HEK293 (cell line): ENCODE measurements at regions not wholly inside any gene's neighbourhood (a gene's known extent, or its start where the extent isn't known, plus 50 kb on each side); places are given as distances from the start of the nearest gene placed in this dataset.

ENCODE experiments used
- CTCF ChIA-PET: fragments of 350-600 bp; formaldehyde crosslinking; extraction: SDS; loops from one replicate; lab custom pipeline; 2021; ENCODE audit warnings: antibody characterized with exemption; lab: Yijun Ruan, JAX
- POLR2A ChIA-PET: fragments of 300-600 bp; formaldehyde crosslinking; extraction: SDS; loops from one replicate; lab custom pipeline; 2020; ENCODE audit warnings: antibody characterized with exemption, inconsistent platforms; lab: Yijun Ruan, JAX
- H3K27ac ChIP-seq: fragments of 200-500 bp; sonication (Bioruptor generic); 2 replicates; pipeline ENCODE4 v1.5.1; 2014; ENCODE audit warnings: low read depth, low read length, control low read depth, inconsistent platforms; ENCODE audit errors: extremely low read depth
- H3K36me3 ChIP-seq, 2 experiments: fragments of 200-500 bp in 1 of 2; sonication (Bioruptor generic) in 1 of 2; 1 replicate in 1 of 2; 2 replicates in 1 of 2; pipeline ENCODE4 v1.5.1; 2014 to 2017; ENCODE audit warnings: inconsistent platforms in 2 of 2, low read length in 2 of 2; ENCODE audit not compliant: control insufficient read depth in 2 of 2, insufficient read depth in 1 of 2
- H3K4me1 ChIP-seq: fragments of 200-500 bp; sonication (Bioruptor generic); 2 replicates; pipeline ENCODE4 v1.5.1; 2014; ENCODE audit warnings: mild to moderate bottlenecking, low read length, inconsistent platforms; ENCODE audit not compliant: control insufficient read depth, insufficient read depth
- H3K4me3 ChIP-seq: 2 replicates; pipeline ENCODE4 v1.5.1; 2011; ENCODE audit warnings: low read depth, mild to moderate bottlenecking, control low read depth, low read length, moderate library complexity
- H3K9me3 ChIP-seq: fragments of 200-500 bp; sonication (Bioruptor generic); 2 replicates; pipeline ENCODE4 v1.5.1; 2014; ENCODE audit warnings: low read depth, low read length, inconsistent platforms; ENCODE audit not compliant: control insufficient read depth, insufficient read depth
- GFI1B ChIP-seq: fragments of 450-650 bp; formaldehyde crosslinking; IDR thresholded peaks from 2 replicates; pipeline ENCODE4 v1.5.1; 2016; ENCODE audit warnings: missing biosample characterization, missing genetic modification characterization
- HIC1 ChIP-seq: fragments of 450-650 bp; formaldehyde crosslinking; IDR thresholded peaks from 2 replicates; pipeline ENCODE4 v1.5.1; 2016; ENCODE audit warnings: missing biosample characterization, missing genetic modification characterization
- KLF7 ChIP-seq: fragments of 450-650 bp; formaldehyde crosslinking; IDR thresholded peaks from 2 replicates; pipeline ENCODE4 v1.5.1; 2016; ENCODE audit warnings: missing biosample characterization, missing genetic modification characterization, borderline replicate concordance
- TRIM28 ChIP-seq: IDR thresholded peaks from 2 replicates; pipeline ENCODE4 v1.6.1; 2011; ENCODE audit warnings: low read length, control low read depth, borderline replicate concordance
- YY1 ChIP-seq: fragments of 450-650 bp; formaldehyde crosslinking; IDR thresholded peaks from 2 replicates; pipeline ENCODE4 v1.5.1; 2018; ENCODE audit warnings: missing biosample characterization, missing genetic modification characterization
- ZBTB7A ChIP-seq: fragments of 450-650 bp; formaldehyde crosslinking; IDR thresholded peaks from 2 replicates; pipeline ENCODE4 v1.5.1; 2016; ENCODE audit warnings: low read depth, missing biosample characterization, missing genetic modification characterization
- ZIC2 ChIP-seq: fragments of 450-650 bp; formaldehyde crosslinking; IDR thresholded peaks from 2 replicates; pipeline ENCODE4 v1.5.1; 2016; ENCODE audit warnings: missing biosample characterization, missing genetic modification characterization
- ZNF132 ChIP-seq: fragments of 450-650 bp; formaldehyde crosslinking; IDR thresholded peaks from 2 replicates; pipeline ENCODE4 v1.5.1; 2017; ENCODE audit warnings: missing biosample characterization, missing genetic modification characterization, borderline replicate concordance
- ZNF16 ChIP-seq: fragments of 450-650 bp; formaldehyde crosslinking; IDR thresholded peaks from 2 replicates; pipeline ENCODE4 v1.5.1; 2016; ENCODE audit warnings: low read depth, missing biosample characterization, missing genetic modification characterization
- ZNF211 ChIP-seq: fragments of 450-650 bp; formaldehyde crosslinking; IDR thresholded peaks from 2 replicates; pipeline ENCODE4 v1.5.1; 2016; ENCODE audit warnings: low read depth, missing biosample characterization, missing genetic modification characterization
- ZNF223 ChIP-seq: fragments of 450-650 bp; formaldehyde crosslinking; IDR thresholded peaks from 2 replicates; pipeline ENCODE4 v1.5.1; 2016; ENCODE audit warnings: missing biosample characterization, missing genetic modification characterization
- ZNF248 ChIP-seq: fragments of 450-650 bp; formaldehyde crosslinking; IDR thresholded peaks from 2 replicates; pipeline ENCODE4 v1.5.1; 2017; ENCODE audit warnings: missing biosample characterization, missing genetic modification characterization
- ZNF274 ChIP-seq, 2 experiments: fragments of 200-500 bp in 1 of 2; fragments of 450-650 bp in 1 of 2; sonication (Bioruptor generic) in 1 of 2; formaldehyde crosslinking in 1 of 2; IDR thresholded peaks; 2 replicates each; pipeline versions ENCODE4 v1.5.1 to v1.6.1; 2014 to 2016; ENCODE audit warnings: borderline replicate concordance in 1 of 2, inconsistent platforms in 1 of 2, low read length in 1 of 2, missing biosample characterization in 1 of 2, missing genetic modification characterization in 1 of 2
- ZNF280D ChIP-seq: fragments of 450-650 bp; formaldehyde crosslinking; IDR thresholded peaks from 2 replicates; pipeline ENCODE4 v1.5.1; 2016; ENCODE audit warnings: missing biosample characterization, missing genetic modification characterization
- ZNF350 ChIP-seq: fragments of 450-650 bp; formaldehyde crosslinking; IDR thresholded peaks from 2 replicates; pipeline ENCODE4 v1.5.0; 2017; ENCODE audit warnings: missing biosample characterization, mild to moderate bottlenecking, missing genetic modification characterization
- ZNF398 ChIP-seq: fragments of 450-650 bp; formaldehyde crosslinking; IDR thresholded peaks from 2 replicates; pipeline ENCODE4 v1.5.1; 2017; ENCODE audit warnings: missing biosample characterization, missing genetic modification characterization
- ZNF404 ChIP-seq: fragments of 450-650 bp; formaldehyde crosslinking; IDR thresholded peaks from 2 replicates; pipeline ENCODE4 v1.5.1; 2017; ENCODE audit warnings: missing biosample characterization, missing genetic modification characterization
- ZNF558 ChIP-seq: fragments of 450-650 bp; formaldehyde crosslinking; IDR thresholded peaks from 2 replicates; pipeline ENCODE4 v1.5.1; 2016; ENCODE audit warnings: missing biosample characterization, missing genetic modification characterization
- ZNF596 ChIP-seq: fragments of 450-650 bp; IDR thresholded peaks from 2 replicates; pipeline ENCODE4 v1.5.0; 2018; ENCODE audit warnings: missing biosample characterization, mild to moderate bottlenecking, missing genetic modification characterization, moderate library complexity
- ZNF768 ChIP-seq: fragments of 450-650 bp; formaldehyde crosslinking; IDR thresholded peaks from 2 replicates; pipeline ENCODE4 v1.5.1; 2018; ENCODE audit warnings: missing biosample characterization, mild to moderate bottlenecking, missing genetic modification characterization
- ZNF843 ChIP-seq: fragments of 450-650 bp; formaldehyde crosslinking; IDR thresholded peaks from 2 replicates; pipeline ENCODE4 v1.5.1; 2016; ENCODE audit warnings: missing biosample characterization, missing genetic modification characterization
- ZSCAN23 ChIP-seq: fragments of 450-650 bp; formaldehyde crosslinking; IDR thresholded peaks from 2 replicates; pipeline ENCODE4 v1.5.1; 2016; ENCODE audit warnings: missing biosample characterization, missing genetic modification characterization
- ZSCAN4 ChIP-seq: fragments of 450-650 bp; formaldehyde crosslinking; IDR thresholded peaks from 2 replicates; pipeline ENCODE4 v1.5.1; 2017; ENCODE audit warnings: missing biosample characterization, missing genetic modification characterization
- ZSCAN5A ChIP-seq: fragments of 450-650 bp; formaldehyde crosslinking; IDR thresholded peaks from 2 replicates; pipeline ENCODE4 v1.5.1; 2016; ENCODE audit warnings: missing biosample characterization, missing genetic modification characterization

- no peak for TF ChIP-seq ZNF223 (tag by site-specific recombination)
- no peak for TF ChIP-seq ZNF398 (tag by site-specific recombination)
- TF ChIP-seq ZNF280D (tag by site-specific recombination) = no peak
- TF ChIP-seq ZNF350 (tag by site-specific recombination) = no peak
- no peak for TF ChIP-seq KLF7 (tag by site-specific recombination)
- TF ChIP-seq GFI1B (tag by site-specific recombination) = no peak
- TF ChIP-seq ZNF16 (tag by site-specific recombination) = no peak
These were observed 127.2 kb upstream of the SLC25A13 start (continued) for GRCh38 chr7:96449094-96449493.

GRCh38 chr7:96447109-96447645 lies 125.3 kb upstream of the SLC25A13 start:
- TF ChIP-seq ZSCAN4 = no peak
- TF ChIP-seq ZNF274 (IDR thresholded peaks at IDR 0.05; ENCODE audit: low read length) = no peak
- no peak for TF ChIP-seq ZNF274 (tag by site-specific recombination; IDR thresholded peaks at IDR 0.05; ENCODE audit: borderline replicate concordance)
- no peak for TF ChIP-seq ZSCAN23 (tag by site-specific recombination)
- TF ChIP-seq ZIC2 = no peak
- no peak for TF ChIP-seq ZNF558
- TF ChIP-seq ZNF404 (tag by site-specific recombination) = no peak
- TF ChIP-seq ZNF350 (tag by site-specific recombination) = no peak
- no peak for TF ChIP-seq TRIM28
- no peak for TF ChIP-seq ZNF843
- no peak for TF ChIP-seq ZBTB7A (tag by site-specific recombination)
- no peak for TF ChIP-seq ZNF596 (tag by site-specific recombination)
- no peak for TF ChIP-seq ZNF768
- no peak for TF ChIP-seq HIC1
- no peak for TF ChIP-seq ZNF211 (tag by site-specific recombination)
- TF ChIP-seq YY1 (tag by site-specific recombination) = no peak
- no peak for TF ChIP-seq ZNF132 (tag by site-specific recombination)
- TF ChIP-seq ZNF248 (tag by site-specific recombination) = no peak
- TF ChIP-seq ZSCAN5A (tag by site-specific recombination) = no peak
- Histone ChIP-seq H3K9me3 (no peaks in the 10 kb centered on the region), H3K4me1 (no peaks in the 10 kb centered on the region), H3K27ac (no peak overlapping the region), H3K4me3 (no peak overlapping the region), H3K36me3 (no peaks in the 10 kb centered on the region)
- CTCF ChIA-PET = interaction anchor here (0.7 kb wide), 1 partner anchor 140 kb away, joined by 3 read pairs; no protein-coding TSS in a partner anchor
- POLR2A ChIA-PET = no interaction called here
